ENCODE measurements at regions not wholly inside any gene's neighbourhood (a gene's known extent, or its start where the extent isn't known, plus 50 kb on each side); places are given as distances from the start of the nearest gene placed in this dataset.
"Not testable (repeated sequence)": the region's sequence is repeated elsewhere in the genome, so short reads cannot be mapped to it uniquely, and the experiment has no call there.

- DNase-seq = no peak
These were observed 652.1 kb upstream of the ZNF804A start for GRCh38 chr2:183946193-183946592.

DNA sequence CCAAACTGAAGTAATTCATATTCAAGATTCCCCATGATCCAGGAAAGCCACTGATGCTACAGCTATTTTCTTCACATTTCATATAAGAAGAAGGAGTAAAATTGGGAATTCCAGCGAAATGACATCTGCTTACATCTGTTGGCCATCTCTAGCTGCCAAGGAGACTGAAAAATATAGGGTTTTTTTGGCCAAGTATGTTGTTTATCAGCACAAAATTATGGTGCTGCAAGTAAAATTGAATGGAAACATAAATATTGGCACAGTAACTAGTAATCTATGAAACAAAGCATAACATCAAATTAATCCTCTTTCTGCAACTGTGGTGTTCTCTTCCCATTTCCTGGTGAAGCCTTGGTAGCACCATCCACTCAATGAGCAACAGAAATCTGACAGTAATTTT is 649.5 kb upstream of the ZNF804A start:
- DNase-seq = no peak

- no peak for DNase-seq
These were observed 647.7 kb upstream of the ZNF804A start for GRCh38 chr2:183950673-183951072.

DNA sequence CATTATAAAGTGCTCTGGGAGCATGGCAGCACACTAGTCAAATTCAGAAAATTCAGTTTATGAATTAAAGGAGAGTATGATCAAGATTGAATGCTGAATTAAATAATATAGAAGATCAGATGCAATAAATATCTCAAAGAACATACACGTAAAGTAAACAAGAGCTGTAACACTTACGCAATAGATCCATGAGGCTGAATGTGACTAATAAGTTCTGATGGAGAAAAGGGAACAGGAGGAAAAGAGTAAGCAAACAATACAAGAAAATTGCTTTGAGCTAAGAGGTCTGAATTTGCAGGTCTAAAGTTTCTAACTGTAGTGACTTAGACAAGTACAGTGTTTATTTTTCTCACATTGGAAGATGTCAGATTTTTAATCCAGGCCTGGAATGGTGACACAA is 646.7 kb upstream of the ZNF804A start:
- DNase-seq = no peak

- DNase-seq = no peak
These were observed 645.6 kb upstream of the ZNF804A start for GRCh38 chr2:183952741-183953140.

DNA sequence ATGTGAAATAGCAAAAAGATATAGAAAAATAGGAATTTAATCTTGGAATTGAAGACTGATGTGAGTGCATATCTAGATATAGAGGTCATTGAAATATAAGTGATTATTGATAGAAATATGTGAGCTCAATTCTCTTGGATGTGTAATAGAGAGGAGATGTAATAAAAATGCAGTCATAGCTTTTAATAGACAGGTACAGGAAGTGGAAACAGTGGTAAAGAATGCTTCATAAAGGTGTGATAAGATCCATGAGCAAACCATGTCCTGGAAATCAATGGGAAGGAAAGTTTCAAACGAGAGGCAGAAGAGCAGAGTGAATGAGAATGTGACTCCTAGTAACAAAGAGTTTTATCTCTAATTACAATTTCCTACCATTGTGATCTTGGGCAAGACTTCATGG is 634.7 kb upstream of the ZNF804A start:
- DNase-seq = no peak

GRCh38 chr2:183964565-183964964 is 633.8 kb upstream of the ZNF804A start:
- DNase-seq = no peak

- DNase-seq = no peak
These were observed 630.6 kb upstream of the ZNF804A start for GRCh38 chr2:183967756-183968155.

GRCh38 chr2:183975676-183976075 is 622.7 kb upstream of the ZNF804A start:
- DNase-seq = not testable (repeated sequence)

DNA sequence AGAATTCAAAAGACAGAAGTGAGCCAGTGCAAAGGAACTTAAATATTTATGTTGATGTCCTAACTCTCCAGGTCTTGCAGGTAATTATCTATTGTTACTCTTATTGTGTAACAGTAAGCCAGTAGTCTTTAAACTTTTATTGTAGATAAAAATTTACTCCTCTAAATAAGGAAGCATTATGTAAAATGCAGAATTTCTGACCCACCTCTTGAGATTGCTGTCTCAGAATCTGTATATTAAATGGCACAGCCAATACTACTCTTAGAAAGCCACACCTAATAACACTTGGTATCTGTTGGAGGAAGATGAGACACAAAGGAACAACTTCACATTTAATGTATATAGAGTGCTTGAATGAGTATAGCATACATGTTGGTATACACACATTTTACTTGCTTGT is 613.5 kb upstream of the ZNF804A start:
- DNase-seq = no peak

- DNase-seq = no peak
These were observed 606.4 kb upstream of the ZNF804A start for GRCh38 chr2:183991968-183992367.

DNA sequence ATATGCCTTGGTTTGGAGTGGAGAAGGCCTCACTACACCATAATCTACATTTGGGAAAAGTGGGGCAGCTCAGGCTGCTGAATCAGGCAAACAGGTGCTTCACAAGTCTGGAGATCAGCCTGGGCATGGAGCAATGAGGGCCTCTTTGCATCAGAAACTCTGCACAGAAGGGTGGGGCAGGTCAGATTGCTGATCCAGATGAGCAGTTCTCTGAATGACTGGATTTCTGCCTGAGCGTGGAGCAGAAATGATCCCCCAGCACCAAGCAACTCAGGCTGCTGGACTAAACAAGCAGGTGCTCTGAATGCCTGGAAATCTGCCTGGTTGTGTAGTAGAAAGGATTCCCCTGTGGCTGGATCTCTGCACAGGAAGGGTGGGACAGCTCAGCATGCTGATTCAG is 605.3 kb upstream of the ZNF804A start:
- DNase-seq = no peak

DNA sequence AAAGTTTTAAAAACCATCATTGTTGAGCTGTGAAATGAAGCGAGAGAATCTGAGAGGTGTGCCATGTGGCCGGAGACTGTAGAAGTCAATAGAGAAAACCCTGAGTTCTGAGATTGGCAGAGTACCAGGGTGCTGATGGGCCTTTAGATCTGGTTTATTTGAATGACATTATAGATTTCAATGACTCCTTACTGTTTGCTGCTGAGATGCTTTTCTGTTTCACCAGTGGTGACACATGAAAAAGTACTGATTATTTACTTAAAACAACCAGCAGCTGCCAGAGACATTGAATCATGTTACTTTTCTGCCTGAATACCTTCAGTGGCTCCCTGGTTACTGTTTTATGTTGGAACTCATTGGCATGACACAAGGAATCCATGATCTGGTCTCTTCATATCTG is 602.7 kb upstream of the ZNF804A start:
- DNase-seq = no peak

DNA sequence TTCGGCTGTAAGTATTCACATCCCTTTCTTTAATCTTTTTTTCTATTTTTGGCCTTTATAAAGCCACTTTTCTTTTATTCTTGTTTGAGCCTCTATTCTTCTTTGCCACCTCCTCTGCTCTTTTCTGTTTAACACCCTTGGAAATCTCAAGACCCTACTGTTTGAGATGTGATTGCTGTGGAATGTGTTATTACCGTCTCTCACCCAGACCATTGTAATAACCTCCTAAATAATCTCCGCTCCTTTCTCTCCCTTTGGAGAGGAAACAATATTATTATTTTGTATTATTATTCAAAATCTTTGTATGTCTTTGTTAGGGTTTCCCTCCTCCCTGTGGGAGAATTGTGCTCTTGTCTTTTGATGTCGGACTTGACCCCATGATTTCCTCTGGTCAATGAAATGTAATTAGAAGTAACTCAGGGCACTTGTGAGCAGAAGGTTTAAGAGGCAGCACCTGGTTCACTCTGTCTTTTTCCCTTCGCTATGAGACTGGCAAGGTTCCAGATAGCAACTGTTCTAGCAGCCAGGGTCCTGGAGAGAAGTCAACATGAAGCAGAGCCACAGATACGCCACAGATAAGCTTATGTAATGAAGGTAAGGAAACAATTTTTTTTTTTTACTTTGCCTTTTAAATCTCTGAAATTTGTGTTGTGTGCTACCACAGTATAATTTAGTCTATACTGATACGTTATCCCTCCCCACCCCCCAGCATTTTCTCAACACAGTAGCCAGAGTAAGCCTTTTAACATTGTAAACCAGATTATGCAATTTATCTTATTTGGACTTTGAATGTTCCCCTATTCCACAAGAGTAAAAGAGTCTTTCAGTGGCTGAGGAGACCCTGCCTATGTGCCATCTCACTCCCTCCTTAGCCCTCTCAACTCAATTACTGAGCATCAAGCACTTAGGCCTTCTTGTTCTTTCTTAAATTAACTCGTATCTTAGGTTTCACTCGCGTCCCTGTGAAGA is 601.2 kb upstream of the ZNF804A start:
- DNase-seq = no peak

DNA sequence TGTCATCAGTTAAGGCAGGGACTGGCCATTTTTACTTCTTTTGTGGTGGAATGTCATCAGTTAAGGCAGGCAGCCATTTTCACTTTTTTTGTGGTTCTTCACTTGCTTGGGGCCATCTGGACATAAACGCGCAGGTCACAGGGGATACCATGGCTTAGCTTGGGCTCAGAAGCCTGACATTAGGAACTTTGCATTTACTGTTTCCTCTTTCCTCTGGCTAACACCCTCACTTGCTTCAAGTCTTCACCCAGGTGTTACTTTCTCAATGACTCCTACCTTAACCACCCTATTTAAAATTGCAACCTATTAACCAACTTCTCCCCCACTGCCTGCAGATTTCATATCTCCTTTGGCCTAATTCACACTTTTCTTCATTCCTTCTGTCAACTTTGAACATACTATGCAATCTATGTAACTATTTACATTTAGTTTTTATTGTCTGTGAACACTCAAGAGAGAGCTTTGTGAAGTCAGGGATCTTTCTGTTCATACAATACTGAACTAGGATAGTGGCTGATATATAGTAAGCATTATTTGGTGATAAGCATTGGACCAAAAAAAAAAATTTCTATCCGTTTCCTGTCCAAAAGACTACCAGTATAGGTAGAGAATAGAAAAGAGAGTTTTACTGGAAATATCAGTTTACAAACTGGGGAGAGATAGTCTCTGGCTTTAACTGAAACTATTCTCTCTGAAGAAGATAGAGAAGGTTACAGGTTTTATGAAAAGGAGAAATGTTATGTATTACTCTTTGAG is 600.1 kb upstream of the ZNF804A start:
- no peak for DNase-seq

GRCh38 chr2:183998797-183999190 is 599.5 kb upstream of the ZNF804A start:
- DNase-seq = no peak

GRCh38 chr2:184004289-184004947 is 593.9 kb upstream of the ZNF804A start:
- no peak for DNase-seq

DNA sequence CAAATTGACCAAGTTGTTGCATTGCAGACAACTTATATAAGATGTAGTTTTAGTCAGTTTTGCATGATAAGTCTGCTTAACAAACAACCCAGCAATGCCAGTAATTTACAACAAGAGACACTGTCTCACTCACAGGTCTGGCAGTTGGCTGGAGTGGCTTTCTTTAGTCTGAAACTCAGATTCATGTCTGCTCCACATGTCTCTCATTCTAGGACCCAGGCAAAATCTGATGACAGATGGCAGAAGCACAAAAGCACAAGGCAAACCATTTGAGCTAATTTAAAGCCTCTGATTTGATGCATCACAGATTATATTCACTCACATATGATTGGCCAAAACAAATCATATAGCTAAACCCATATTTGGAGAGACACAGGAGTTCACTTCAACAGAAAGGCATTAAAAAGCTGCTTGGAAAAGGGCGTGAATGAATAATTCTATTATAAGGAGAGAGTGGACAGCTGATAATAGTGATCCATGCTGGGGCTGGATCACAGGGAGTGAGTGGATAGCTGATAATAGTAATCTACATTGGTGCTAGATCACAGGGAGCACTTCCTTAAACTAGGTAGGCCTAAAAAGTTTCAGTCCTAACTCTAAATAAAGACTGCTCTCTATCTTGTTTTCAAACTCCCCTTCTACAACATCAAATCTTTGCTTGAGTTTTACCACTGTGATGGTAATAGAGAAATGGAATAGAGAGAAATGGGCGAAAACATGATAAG is 593.2 kb upstream of the ZNF804A start:
- no peak for DNase-seq

DNA sequence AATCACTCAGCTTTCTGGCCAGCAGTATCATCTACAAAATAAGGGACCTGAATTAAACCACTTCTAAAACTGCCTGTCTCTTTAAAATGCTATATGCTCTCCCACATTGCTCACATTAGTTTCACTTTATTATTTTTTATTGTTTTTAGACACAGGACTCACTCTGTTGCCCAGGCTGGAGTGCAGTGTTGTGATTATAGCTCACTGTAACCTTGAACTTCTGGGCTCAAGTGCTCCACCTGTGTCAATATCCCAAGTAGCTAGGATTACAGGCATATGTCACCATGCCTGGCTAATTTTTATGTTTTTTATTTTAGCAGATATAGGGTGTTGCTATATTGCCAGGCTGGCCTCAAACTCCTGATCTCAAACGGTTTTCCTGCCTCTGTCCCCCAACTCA is 591.3 kb upstream of the ZNF804A start:
- DNase-seq = no peak

DNA sequence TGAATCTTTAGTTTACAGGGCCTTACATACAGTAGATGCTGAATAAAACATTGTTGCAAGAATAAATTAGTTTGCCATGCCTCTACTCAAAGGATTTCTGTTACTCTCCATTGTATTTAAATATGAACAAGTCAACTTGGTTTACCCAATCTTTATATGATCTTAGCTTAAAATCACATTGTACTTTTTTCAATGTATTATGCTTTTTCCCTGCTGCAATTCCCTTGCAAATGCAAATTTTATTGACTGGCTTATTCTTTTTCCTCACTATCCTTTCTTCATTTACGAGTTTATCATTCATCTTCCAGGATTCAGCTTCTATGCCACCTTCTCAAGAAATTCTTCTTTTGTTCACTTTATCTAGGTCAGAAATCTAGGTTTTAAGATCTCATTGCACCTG is 571.4 kb upstream of the ZNF804A start:
- no peak for DNase-seq

- DNase-seq = no peak
These were observed 568.1 kb upstream of the ZNF804A start for GRCh38 chr2:184030245-184030644.

GRCh38 chr2:184030989-184031388 is 567.3 kb upstream of the ZNF804A start:
- DNase-seq = no peak

Measured in hematopoietic multipotent progenitor cell treated with erythropoietin and hydrocortisone succinate and interleukin-3 and kit ligand, for 6 days (in vitro differentiated cells).